Left ventricle myocardium inferior (tissue), 1 donor: ENCODE measurements at regions not wholly inside any gene's neighbourhood (a gene's known extent, or its start where the extent isn't known, plus 50 kb on each side); places are given as distances from the start of the nearest gene placed in this dataset.

Experiments
- DNase-seq: peaks from one replicate; pipeline ENCODE4 v3.0.0-alpha.2; 2020
- H3K27ac ChIP-seq: fragments of 200-600 bp; replicated peaks from 2 replicates; pipeline ENCODE4 v1.8.0; 2021
- H3K27me3 ChIP-seq: fragments of 200-600 bp; 2 replicates; pipeline ENCODE4 v1.8.0; 2021; ENCODE audit warnings: low read depth
- H3K36me3 ChIP-seq: fragments of 200-600 bp; 2 replicates; pipeline ENCODE4 v1.8.0; 2021
- H3K4me1 ChIP-seq: fragments of 200-600 bp; 2 replicates; pipeline ENCODE4 v1.8.0; 2021
- H3K4me3 ChIP-seq: fragments of 200-600 bp; 2 replicates; pipeline ENCODE4 v1.8.0; 2021; ENCODE audit warnings: mild to moderate bottlenecking, moderate library complexity
- H3K9me3 ChIP-seq: fragments of 200-600 bp; replicated peaks from 2 replicates; pipeline ENCODE4 v1.8.0; 2021
- intact Hi-C: fragments of 100-400 bp; cut with micrococcal nuclease; formaldehyde crosslinking; loops from one replicate; pipeline ENCODE4 v1.11.0; 2022
- TF ChIP-seq, protein P1 (sequence below): fragments of 200-600 bp; IDR thresholded peaks from 2 replicates; pipeline ENCODE4 v1.8.0; 2021; ENCODE audit warnings: antibody characterized with exemption, mild to moderate bottlenecking, borderline replicate concordance
- donor health status: DM: no; HTN: yes; CAD: no; lungs with severe emphysema.

DNA sequence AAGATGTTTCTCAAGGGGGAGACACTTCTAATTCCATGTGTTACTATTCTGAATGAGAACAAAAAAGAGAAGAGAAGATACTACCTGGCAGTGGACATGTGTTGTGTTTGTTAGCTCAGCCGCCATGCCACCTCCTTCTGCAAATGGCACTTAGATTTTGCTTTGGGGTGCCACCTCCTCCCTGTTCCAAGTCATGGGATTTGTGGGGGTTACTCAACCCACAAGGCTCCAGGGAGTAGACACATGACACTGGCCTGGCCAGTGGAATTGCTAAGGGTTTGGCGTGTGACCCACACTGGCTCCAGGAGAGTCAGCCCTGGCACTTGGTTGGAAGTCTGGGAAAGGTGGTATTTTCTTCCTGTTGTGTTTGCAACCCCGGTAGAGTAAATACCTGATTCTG, 129.1 kb downstream of the ZNF621 start:
- Histone ChIP-seq H3K27me3 (no peaks in the 10 kb centered on the region), H3K4me1 (no peaks in the 10 kb centered on the region), H3K27ac (no peak overlapping the region), H3K36me3 (no peaks in the 10 kb centered on the region), H3K9me3 (no peaks in the 10 kb centered on the region), H3K4me3 (no peak overlapping the region)
- intact Hi-C loops, result no loop called here
- TF ChIP-seq, protein P1, sequence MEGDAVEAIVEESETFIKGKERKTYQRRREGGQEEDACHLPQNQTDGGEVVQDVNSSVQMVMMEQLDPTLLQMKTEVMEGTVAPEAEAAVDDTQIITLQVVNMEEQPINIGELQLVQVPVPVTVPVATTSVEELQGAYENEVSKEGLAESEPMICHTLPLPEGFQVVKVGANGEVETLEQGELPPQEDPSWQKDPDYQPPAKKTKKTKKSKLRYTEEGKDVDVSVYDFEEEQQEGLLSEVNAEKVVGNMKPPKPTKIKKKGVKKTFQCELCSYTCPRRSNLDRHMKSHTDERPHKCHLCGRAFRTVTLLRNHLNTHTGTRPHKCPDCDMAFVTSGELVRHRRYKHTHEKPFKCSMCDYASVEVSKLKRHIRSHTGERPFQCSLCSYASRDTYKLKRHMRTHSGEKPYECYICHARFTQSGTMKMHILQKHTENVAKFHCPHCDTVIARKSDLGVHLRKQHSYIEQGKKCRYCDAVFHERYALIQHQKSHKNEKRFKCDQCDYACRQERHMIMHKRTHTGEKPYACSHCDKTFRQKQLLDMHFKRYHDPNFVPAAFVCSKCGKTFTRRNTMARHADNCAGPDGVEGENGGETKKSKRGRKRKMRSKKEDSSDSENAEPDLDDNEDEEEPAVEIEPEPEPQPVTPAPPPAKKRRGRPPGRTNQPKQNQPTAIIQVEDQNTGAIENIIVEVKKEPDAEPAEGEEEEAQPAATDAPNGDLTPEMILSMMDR, result no peak
- no peak for DNase-seq

DNA sequence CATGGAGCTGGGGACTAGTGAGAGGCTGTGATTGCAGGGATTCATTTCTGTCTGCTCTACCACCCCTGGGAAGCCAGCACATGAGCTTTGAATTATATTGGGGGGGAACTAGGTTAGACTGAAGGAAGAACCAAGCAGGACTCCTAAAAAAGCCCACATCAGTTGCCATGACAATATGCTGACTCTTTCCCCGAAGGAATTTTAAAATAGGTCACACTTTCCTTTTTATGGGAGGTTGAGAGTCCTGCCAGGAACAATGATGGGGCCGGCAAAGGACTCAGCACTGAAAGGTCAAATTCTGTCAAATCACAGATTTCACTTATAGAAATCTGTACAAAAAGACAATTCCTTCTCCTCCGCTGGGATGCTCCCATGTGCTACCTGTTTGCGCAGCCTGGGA, 130.8 kb downstream of the ZNF621 start:
- H3K27ac ChIP-seq, result no peak overlapping the region
- no peaks in the 10 kb centered on the region for H3K36me3 ChIP-seq
- no peak for DNase-seq
- no peaks in the 10 kb centered on the region for H3K27me3 ChIP-seq
- no peaks in the 10 kb centered on the region for H3K9me3 ChIP-seq
- H3K4me3 ChIP-seq, result no peak overlapping the region
- no peaks in the 10 kb centered on the region for H3K4me1 ChIP-seq
- TF ChIP-seq, protein P1, result no peak
- intact Hi-C loops, result no loop called here

DNA sequence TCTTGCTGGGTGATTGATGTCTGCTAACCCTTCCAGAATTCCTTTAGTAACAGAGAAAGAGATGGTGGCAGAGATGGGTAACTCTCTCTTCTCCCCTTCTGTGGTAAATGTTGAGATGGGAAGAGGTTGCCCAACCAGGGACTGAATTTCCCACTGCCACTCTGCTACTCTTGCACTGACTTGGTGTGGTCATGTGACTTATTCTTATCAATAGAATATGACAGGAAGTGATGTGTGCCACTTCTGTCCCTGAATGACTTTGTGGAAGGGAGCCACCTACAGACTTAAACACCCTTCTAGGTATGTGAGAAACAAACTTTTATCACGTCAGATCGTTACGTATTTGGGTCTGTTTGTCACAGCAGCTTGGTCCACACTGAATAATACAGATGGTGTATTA, 132.9 kb downstream of the ZNF621 start:
- no peak for DNase-seq
- no peaks in the 10 kb centered on the region for H3K9me3 ChIP-seq
- TF ChIP-seq, protein P1, result no peak

DNA sequence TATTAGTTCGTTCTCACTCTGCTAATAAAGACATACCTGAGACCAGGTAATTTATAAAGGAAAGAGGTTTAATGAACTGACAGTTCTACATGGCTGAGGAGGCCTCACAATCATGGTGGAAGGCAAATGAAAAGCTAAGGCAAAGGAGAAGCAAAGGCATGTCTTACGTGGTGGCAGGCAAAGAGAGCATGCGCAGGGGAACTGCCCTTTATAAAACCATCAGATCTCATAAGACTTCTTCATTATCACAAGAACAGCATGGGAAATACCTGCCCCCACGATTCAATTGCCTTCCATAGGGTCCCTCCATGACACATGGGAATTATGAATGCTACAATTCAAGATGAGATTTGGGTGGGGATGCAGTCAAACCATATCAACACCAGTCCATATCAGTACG, 133.5 kb downstream of the ZNF621 start:
- H3K36me3 ChIP-seq, result no peaks in the 10 kb centered on the region
- intact Hi-C loops, result no loop called here

More for the DNA sequence above, 132.9 kb downstream of the ZNF621 start:
- Histone ChIP-seq H3K36me3 (no peaks in the 10 kb centered on the region), H3K4me1 (peaks cover 2% of the 10 kb centered on the region), H3K27ac (no peak overlapping the region), H3K4me3 (no peak overlapping the region), H3K27me3 (no peaks in the 10 kb centered on the region)
- intact Hi-C loops, result no loop called here

DNA sequence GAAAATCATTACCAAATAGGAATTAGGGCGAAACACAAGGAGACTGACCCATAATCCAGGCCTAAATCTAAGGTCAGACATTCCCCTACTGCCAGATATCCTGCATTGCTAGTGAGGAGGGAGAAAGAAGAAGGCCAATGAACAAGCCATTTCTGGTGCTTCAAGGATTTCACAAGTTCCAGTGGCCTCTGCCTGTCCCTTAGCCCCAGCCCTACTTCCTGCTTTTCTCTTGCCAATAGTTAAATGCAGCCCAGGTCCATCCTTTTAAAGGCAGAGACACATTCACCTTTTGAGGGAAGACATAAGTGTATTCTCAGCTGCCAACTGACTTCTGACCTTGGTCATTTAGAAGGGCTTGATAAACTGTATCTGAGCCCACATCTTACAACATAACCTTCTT, 135.8 kb downstream of the ZNF621 start:
- Histone ChIP-seq H3K27ac (no peak overlapping the region), H3K9me3 (no peaks in the 10 kb centered on the region), H3K36me3 (no peaks in the 10 kb centered on the region), H3K27me3 (no peaks in the 10 kb centered on the region), H3K4me1 (peaks cover 11% of the 10 kb centered on the region), H3K4me3 (no peak overlapping the region)
- intact Hi-C loops, result no loop called here
- no peak for DNase-seq
- TF ChIP-seq, protein P1, result no peak

More for the DNA sequence above, 133.5 kb downstream of the ZNF621 start:
- TF ChIP-seq, protein P1, result no peak
- Histone ChIP-seq H3K4me3 (no peak overlapping the region), H3K27ac (no peak overlapping the region), H3K4me1 (peaks cover 9% of the 10 kb centered on the region), H3K9me3 (no peaks in the 10 kb centered on the region), H3K27me3 (no peaks in the 10 kb centered on the region)
- DNase-seq, result no peak

DNA sequence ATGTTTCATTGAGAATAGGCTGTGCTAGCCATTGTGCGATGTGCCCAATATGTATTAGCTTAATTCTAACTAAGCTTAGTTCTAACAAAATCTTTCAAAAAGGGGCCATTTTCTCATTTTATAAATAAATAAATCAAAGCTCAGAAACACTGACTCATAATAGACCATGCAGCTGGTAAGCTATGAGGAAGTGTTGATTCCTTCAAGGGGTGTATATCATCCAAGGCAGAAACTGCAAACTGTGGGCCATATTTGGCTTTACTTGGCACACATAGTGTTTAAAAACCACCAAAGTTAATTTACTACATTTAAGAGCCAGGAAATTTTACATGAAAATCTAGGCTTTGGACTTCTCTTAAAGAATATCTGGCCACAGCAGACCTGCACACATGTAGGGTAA, 136.5 kb downstream of the ZNF621 start:
- TF ChIP-seq, protein P1, result no peak
- Histone ChIP-seq H3K27me3 (no peaks in the 10 kb centered on the region), H3K9me3 (no peaks in the 10 kb centered on the region), H3K4me1 (peaks cover 11% of the 10 kb centered on the region), H3K36me3 (no peaks in the 10 kb centered on the region), H3K4me3 (no peak overlapping the region), H3K27ac (no peak overlapping the region)
- DNase-seq, result no peak
- intact Hi-C loops, result no loop called here
